ENCODE measurements at regions not wholly inside any gene's neighbourhood (a gene's known extent, or its start where the extent isn't known, plus 50 kb on each side); places are given as distances from the start of the nearest gene placed in this dataset.

GRCh38 chr10:47061776-47062175 lies 150.5 kb downstream of the PTPN20 start:
- Histone ChIP-seq H3K27me3 (no peaks in the 10 kb centered on the region), H3K9me3 (no peaks in the 10 kb centered on the region), H3K36me3 (no peaks in the 10 kb centered on the region), H3K4me3 (no peak overlapping the region), H3K4me1 (peaks cover 0 to 13% (median 0%) of the 10 kb centered on the region in 4 donors), H3K27ac (peak overlapping the region in 1 of 4 donors; percentile 7)
- 83 to 91% methylated on average over 3 of the region's 3 CpGs for WGBS, 2 donors
- TF ChIP-seq CTCF (IDR thresholded peaks at IDR 0.05) = no peak
- TF ChIP-seq POLR2A (IDR thresholded peaks at IDR 0.05) = no peak
- no peak for TF ChIP-seq EP300 (IDR thresholded peaks at IDR 0.05)
- DNase-seq (ENCODE audit: low spot score in 2 of 2) = no peak

- Histone ChIP-seq H3K4me3 (no peak overlapping the region), H3K9me3 (no peaks in the 10 kb centered on the region), H3K27me3 (no peaks in the 10 kb centered on the region), H3K4me1 (peaks cover 0 to 13% (median 0%) of the 10 kb centered on the region in 4 donors), H3K27ac (peak overlapping the region in 1 of 4 donors; percentile 7), H3K36me3 (no peaks in the 10 kb centered on the region)
- TF ChIP-seq CTCF (IDR thresholded peaks at IDR 0.05) (no peak), EP300 (IDR thresholded peaks at IDR 0.05) (peak in 1 of 2 donors; percentile 15), POLR2A (IDR thresholded peaks at IDR 0.05) (no peak)
- 47 to 52% methylated on average over 12 of the region's 12 CpGs for WGBS, 2 donors
- no peak for DNase-seq (ENCODE audit: low spot score in 2 of 2)
Measured at GRCh38 chr10:47062441-47063200, 151.4 kb downstream of the PTPN20 start.

GRCh38 chr10:47063858-47064257 lies 152.6 kb downstream of the PTPN20 start:
- H3K9me3 ChIP-seq = no peaks in the 10 kb centered on the region
- H3K36me3 ChIP-seq = no peaks in the 10 kb centered on the region
- no peak for DNase-seq (ENCODE audit: low spot score in 2 of 2)
- peaks cover 0 to 13% (median 0%) of the 10 kb centered on the region in 4 donors for H3K4me1 ChIP-seq
- H3K27me3 ChIP-seq = no peaks in the 10 kb centered on the region
- H3K27ac ChIP-seq = no peak overlapping the region
- TF ChIP-seq POLR2A (IDR thresholded peaks at IDR 0.05) (no peak), CTCF (IDR thresholded peaks at IDR 0.05) (no peak), EP300 (IDR thresholded peaks at IDR 0.05) (no peak)
- WGBS, 2 donors = 86% methylated on average over 1 of the region's 1 CpG
- H3K4me3 ChIP-seq = no peak overlapping the region

- no peaks in the 10 kb centered on the region for H3K27me3 ChIP-seq
- H3K4me3 ChIP-seq = no peak overlapping the region
- H3K9me3 ChIP-seq = no peaks in the 10 kb centered on the region
- H3K36me3 ChIP-seq = no peaks in the 10 kb centered on the region
- TF ChIP-seq POLR2A (IDR thresholded peaks at IDR 0.05) (no peak), CTCF (IDR thresholded peaks at IDR 0.05) (no peak), EP300 (IDR thresholded peaks at IDR 0.05) (no peak)
- WGBS, 2 donors = 74 to 77% methylated on average over 4 of the region's 4 CpGs
- no peak overlapping the region for H3K27ac ChIP-seq
- peaks cover 0 to 13% (median 0%) of the 10 kb centered on the region in 4 donors for H3K4me1 ChIP-seq
- DNase-seq (ENCODE audit: low spot score in 2 of 2) = no peak
Measured at GRCh38 chr10:47065903-47066302, 154.7 kb downstream of the PTPN20 start.
